DMS153 treated with DMSO at 0.1 percent for 48 hours (cell line): ENCODE measurements at regions not wholly inside any gene's neighbourhood (a gene's known extent, or its start where the extent isn't known, plus 50 kb on each side); places are given as distances from the start of the nearest gene placed in this dataset.
"Not testable (repeated sequence)": the region's sequence is repeated elsewhere in the genome, so short reads cannot be mapped to it uniquely, and the experiment has no call there.

Experiments
- DNase-seq: peaks from one replicate; lab custom pipeline; 2025; ENCODE audit not compliant: unreplicated experiment; lab: John Stamatoyannopoulos, UW

DNA sequence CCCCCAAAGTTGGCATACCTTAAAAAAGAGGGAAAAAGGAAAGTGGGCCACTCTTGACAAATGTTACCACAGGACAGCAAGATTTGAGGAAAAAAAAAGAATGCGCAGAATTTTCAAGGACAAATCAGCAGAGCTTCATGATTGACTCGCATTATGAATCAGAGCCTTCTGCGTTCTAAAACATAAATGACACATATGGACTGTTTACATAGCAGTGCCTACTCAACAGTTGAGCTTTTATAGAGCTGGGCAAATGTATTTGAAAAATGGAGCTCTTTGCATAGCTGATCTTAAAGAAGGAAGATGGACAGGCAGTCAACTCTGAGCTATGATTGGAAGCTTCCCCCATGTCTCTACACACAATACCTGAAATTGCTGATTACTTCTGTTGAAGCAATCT is 213.2 kb upstream of the NT5E start:
- no peak for DNase-seq

DNA sequence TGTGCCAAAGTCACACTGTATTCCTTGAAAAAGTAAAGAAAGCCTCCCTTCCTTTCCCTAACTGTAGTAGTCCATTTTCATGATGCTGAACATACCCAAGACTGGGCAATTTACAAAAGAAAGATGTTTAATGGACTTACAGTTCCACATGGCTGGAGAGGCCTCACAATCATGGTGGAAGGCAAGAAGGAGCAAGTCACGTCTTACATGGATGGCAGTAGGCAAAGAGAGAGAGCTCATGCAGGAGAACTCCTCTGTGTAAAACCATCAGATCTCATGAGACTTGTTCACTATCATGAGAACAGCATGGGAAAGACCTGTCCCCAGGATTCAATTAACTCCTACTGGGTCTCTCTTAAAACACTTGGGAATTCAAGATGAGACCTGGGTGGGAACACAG is 222.5 kb upstream of the NT5E start:
- DNase-seq: not testable (repeated sequence)

DNA sequence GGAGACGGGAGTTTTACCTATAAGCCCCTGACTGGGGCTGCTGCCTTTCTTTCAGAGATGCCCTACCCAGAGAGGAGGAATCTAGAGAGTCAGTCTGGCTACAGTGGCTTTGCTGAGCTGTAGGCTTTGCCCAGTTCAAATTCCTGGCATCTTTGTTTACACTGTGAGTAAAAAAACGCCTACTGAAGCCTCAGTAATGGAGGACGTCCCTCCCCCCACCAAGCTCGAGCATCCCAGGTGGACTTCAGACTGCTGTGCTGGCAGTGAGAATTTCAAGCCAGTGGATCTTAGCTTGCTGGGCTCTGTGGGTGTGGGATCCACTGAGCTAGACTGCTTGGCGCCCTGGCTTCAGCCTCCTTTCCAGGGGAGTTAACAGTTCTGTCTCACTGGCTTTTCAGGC is 237.1 kb upstream of the NT5E start:
- not testable (repeated sequence) for DNase-seq

DNA sequence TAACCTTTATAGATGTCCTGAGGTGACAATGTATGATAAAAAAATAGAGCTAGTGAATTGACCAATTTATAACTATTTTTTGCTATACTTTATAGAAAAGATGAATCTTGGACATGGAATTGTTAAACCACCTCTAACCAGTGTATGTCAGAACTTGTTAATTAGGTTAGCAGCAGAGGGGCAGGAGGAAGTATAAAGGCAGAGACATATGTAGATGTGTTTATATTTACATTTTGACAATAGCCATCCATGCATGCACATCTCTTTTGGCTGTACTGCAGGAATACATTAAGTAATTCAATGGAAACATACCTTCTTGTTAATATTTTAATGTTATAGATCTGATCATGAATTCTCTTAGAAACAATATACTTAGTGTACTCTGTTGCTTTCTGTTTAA is 254.6 kb upstream of the NT5E start:
- DNase-seq: no peak

DNA sequence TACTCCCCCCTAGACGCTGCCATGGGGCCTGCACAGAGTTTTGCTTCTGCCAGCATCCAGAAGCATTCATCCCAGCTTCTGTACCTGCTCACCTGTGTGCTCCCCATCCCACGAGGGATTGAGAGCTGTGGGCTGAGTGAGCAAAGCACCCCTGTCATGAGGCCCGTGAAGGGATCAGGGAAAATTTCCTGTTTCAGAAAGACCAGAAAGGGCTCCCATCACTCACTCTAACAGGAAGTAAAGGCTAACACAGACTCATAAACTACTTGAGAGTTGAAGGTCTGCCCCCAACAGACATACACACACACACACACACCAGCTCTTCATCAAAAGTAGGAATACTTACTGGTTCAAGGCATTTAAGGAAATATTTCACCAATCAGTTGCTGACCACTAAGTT is 256.5 kb upstream of the NT5E start:
- DNase-seq: no peak

DNA sequence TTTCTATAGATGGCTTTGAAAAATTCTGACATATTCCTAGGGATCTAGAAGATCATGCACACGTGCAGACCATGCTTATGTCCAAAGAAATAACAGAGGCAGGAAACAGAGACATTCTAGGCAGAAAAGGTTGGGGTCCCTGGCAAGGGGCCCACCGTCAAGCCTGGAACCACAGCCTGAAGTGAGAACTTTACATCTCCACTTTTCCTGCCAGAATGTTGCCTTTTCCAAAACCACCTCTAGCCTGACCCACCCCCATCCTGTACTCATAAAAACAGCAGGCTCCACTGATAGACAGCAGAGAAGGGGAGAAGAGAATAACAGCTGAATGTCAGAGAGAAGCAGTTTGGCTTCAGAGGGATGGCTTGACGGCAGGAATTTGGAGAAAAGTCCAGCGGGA is 257.3 kb upstream of the NT5E start:
- DNase-seq: no peak

DNA sequence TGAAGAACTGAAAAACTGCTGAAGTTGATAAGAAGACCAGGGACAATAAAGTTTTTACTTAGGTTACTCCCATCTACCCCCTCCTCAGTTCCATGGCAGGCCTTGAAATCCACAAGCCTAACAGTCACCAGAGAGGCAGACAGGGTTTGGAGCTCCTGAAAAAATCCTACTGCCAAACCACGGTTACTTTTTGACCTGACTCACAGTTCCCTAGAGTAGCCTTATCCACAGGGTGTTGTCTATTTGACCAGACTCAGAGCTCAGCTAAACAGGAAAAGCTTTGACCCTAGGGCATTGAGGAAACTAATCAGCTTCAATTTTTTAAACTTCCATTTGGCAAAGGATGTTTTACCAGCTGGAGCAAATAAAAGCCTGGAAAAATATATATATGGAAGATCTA is 257.7 kb upstream of the NT5E start:
- no peak for DNase-seq

DNA sequence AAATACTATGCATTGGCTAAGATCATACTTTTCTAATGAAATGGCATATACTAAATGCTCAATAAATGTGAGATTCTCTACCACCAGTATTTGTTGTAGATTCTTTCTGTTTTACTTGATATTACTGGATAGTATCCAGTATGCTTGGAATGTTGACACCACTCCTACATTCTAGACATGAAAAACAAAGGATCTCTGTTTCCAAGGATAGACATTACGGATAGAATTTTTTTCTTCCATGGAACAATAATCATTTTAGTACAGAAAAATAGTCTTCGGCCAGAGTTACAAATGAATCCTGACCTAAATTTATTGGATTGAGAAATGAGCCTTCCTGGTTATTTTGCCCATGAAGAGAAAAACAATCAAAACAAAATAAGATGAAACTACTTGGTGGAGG is 258.2 kb upstream of the NT5E start:
- no peak for DNase-seq

DNA sequence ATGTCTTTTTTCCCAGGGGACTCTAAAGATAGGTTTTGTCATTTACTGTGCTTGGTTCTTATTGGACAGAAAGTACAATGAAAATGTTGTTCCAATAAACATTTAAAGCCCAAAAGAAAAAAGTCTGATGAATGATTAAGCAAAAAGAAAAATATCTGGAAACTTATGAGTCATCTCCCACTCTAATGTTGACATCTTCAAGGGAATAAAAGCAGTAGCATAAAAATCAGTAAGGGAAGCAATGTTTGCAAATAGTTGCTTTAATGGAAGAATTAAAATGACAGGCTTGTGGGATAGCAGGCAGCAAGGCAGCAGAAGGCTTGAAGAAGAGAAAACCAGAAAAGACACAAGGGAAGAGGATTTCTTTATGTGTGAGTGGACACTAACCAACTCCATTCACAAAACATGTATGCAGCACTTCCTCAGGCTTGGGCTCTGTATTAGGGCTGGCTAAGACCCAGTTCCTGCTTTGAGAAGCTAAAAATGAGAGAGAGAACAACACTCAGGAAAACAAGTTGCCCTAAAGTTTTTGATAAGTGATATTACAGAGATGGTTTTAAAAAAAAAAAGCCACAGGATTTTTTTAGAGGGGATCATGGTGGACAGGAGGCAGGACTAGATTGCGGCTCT is 263.2 kb upstream of the NT5E start:
- no peak for DNase-seq

DNA sequence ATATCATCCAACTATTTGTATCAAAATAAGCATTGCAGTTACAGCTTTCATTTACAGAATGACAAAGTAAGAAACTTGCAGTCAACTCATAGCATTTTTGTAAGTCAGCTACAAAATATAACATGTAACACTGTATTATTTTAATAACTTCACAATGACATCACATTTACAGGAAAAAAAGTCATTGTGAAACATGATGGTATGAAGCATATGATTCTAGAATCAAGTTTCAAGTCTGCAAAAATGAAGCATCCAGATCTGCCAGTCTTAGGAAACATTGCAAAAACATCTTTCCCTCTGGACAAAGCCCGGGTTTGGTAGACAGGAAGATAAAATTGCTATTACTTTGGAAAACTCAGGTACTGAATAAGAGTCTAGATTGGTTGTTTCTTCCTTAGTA is 263.9 kb upstream of the NT5E start:
- DNase-seq: no peak

DNA sequence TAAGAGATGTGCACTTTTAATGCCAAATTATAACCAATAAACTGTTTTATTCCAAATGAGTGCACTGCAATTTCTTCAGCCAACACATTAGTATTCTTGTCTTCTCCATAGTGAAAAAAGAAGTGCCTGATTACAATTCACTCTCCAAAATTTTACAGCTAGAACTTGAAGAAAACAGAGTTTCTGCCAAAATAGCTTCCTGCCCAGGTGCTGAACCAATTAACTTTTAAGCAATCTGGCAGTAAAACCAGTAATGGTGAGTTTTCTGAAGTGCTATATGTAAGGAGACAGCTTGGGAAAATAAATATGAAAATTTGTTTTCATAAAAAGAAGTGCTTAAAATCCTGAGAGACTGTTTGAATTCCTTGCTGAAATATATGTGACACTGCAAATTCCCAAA is 266.0 kb upstream of the NT5E start:
- DNase-seq: no peak

DNA sequence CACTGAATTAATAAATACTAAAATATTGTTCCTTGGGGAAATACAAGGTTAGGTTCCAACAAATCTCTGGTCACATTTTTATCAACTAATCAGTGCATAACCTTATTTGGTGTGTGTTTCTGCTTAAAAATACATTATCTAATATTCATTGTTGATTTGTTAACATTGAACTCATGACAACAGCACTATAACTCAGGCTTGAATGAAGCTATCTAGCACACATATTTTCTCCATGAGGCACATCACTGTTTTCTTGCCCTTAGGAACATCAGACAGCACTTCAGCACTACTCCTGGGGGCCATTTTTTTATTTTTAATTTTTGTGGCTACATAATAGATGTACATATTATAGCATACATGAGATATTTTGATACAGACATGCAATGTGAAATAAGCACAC is 277.2 kb upstream of the NT5E start:
- DNase-seq: no peak

DNA sequence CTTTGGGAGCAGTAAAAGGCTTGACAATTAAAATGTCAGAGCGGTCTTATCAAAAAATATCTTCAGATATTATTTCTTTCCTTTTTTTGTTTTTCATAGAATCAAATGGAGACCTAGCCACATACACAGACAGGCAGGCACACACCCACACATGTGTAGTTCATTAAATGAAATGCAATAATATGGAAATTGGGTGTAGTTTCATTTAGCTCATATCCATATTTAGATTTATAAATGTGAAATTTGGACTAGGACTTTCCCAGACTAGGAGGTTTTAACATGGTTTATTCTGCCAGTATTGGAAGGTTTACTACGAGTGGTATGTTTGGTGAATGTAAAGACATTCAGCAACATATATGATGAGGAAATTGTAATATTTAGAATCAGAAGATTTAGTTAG is 277.7 kb upstream of the NT5E start:
- DNase-seq: no peak

DNA sequence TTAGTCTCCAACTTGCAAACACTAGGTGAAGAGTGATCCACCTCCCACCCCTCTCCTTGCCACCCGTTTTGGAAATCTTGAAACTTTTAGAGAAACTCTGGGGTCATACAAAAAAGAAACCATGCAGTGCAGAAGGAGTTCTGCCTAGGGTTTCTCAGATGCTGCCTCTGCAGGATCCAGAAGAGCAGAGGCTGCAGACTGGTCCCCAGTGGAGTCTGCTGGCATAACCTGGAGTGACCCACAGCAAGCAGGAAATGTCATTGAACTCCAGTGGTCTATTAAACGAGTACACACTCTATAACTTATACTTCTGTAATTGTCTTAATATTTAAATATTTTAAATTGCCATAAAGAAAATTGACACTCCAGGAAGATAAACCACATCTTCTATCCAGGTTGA is 280.7 kb upstream of the NT5E start:
- DNase-seq: no peak

DNA sequence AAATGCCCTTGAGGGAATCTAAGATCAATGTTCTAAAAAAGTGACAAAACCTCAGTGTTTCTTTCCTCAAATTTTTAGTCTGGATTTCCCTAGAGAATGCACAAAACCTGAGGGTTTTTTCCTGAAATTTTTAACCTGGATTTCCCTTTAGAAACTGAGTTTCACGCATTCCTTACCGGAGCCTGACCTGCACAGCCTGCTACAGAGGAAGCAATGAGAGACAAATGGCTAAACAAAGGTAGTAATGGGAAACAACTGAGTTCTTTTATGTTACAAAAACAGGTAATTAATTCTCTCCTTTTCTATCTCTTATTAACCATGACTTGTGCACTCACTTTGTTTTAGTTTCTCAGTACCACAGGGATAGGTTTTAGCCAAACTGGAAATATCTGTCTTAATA is 281.7 kb upstream of the NT5E start:
- DNase-seq: no peak

DNA sequence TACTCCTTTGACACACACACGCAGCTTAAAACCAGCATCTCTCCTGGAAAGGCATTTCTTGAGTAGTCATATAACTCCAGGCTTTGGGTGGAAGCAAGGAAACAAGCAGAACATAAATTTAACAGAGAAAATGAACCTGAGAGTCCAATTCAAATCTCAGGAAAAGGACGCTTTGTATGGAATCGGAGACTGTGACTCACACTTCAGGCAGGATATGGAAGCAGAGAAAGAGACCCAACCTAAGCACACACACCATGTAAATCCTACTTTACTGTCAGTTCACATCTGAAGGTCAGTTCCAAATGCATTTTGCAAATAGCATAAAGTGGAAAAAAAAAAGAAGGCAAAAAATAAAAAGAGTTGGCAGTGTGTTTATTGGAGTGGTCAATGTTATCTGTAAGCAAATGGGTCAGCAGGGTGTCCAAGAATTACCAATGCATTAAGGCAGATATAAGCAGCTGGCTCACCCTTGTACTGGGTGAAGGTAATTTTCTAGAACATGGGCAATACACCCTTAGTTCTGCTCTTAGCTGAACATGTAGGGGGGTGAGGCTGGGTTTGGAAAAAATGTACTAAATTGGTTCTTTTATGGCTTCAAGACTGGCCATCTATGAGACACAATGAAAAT is 283.7 kb upstream of the NT5E start:
- DNase-seq: no peak

DNA sequence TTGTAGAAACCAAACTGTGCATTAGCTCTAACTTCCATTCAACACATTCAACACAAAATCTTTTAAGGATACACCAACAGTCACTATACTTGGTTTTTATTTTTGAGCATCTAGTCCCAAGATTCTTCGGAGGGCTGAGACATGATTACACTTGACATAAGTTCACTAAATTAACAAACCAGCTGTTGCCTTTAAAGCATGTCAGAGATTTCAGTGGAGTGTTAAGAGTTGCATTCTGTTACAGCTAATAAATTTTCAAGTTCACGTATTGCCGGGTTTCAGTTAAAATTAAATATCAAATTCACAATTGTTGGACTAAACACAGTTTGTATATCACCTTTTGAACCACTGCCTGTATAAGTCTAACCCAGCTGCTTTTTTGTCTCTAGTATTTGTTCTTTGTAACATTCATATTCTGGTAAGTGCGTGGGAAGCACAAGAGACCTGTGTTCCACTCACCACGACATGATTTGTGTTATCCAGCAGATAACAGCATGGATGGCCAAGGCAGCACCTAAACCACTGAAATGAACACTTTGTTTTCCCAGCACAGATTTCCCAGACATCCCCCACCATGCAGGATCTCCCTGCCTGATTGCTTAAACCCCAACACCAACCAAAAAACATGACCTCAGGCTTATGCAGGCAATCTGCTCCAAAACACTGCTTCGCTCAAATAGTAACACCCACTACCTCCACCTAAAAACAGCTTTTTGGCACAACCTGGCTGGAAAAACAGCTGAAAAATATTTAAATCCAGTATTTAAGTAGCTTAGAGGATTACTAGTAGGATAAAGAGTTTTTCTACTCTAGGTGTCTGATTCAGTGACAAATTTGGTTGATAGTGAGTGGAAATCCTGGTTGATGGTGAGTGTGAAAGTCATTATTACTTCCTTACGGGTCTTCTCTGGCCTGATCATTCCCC is 286.5 kb upstream of the NT5E start:
- no peak for DNase-seq

DNA sequence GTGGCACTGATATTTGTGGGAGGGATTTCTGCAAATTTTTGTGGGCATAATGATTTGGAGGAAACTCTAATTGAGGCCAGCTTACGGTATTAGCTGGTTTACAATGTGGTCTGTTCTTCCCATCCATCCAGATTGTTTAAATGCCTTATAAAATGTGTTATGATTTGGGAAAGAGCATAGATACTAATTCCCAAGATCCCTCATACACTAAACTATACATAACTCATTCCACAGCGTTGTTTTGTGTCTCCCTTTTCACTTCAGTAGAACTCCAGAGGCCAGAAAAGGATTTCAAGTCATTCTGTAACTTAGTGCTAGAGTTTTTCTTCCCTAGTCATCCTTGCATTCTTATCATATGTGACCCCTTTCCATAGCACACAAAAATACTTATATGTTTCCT is 292.6 kb upstream of the NT5E start:
- DNase-seq: no peak

DNA sequence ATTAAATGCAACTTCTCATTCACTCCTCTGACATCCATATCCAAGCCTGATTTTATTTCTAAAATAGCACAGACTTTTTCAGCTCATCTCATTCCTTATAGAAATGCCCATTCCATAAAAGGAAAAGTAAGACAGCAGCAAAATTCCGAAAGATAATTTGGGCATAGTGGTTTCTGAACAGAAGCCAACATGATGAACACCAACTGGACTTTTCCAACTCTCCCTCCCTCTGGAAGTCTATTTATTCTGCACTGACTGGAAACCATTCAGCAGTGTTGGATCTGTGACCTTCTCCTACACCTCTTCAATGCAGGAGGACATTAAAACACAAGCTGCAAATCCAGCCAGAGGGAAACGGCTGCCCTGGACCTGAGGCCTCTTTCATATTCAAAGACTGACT is 306.2 kb upstream of the NT5E start:
- no peak for DNase-seq

DNA sequence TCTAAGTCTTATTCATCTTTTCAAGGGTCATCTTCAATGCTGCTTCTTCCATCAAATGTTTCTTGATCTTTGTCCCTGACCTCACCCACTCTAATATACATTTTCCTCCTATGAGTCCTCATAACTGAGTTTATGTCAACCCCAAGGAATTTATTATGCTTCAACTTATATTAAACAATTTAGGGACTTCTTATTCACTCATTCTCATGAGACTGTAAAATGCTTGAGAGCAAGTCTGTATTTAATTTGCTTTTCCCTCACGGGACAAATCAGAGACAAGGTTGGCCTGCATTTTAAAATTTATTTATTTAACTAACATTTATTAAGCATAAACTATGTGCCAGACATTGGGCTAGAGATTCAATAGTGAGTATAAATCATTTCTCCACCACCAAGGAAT is 312.0 kb upstream of the NT5E start:
- DNase-seq: no peak

DNA sequence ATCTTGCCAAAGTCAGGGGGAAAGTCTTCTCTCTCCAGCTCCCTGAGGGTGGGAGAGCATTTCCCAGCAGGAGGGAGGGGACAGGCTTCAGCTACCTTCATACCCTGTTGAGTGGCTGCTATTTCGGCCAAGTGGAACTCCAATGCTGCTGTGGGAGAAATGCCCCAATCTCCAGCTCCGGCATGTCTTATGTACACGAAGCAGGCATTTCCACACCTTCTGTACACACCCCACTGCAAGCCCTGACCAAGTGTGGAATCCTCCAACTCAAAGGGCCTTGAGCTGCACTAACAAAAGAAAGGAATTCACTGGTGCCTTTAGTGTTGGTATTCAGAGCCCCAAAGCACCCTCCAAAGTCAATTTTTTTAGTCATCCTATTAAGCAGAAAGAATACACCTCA is 313.6 kb upstream of the NT5E start:
- no peak for DNase-seq

DNA sequence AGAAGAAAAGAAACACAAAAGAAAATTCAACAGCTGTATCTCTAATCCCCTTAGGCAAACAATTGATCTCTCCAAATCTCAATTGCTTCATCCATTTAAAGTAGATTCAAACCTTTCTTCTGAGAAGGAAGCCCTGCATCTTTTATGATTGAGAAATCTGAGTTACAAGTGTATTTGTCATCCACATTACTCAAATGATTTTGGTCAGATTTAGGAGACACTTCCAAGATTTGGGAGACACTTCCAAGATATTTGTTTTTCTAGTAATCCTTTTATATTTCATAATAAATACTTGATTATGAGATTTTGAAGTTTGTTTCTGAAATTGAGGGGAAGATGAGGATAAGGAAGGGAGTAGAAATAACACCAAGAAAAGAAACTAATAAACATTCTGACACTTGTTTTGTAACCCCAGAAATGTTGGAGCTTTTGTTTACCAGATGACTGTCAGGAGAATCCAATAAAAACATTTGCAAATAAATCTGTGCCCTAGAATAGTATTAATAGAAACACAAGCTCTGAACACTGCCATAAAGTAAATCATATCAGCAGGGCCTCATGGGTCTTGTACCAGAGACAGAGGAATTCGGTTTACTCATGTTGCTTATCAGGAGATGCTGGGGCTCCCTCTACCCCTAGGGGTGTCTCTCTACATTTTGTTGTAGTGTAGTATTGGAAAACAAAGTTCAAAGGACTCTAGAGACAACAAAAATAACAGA is 314.3 kb upstream of the NT5E start:
- no peak for DNase-seq
